NCI-H187 (cell line): ENCODE measurements at regions not wholly inside any gene's neighbourhood (a gene's known extent, or its start where the extent isn't known, plus 50 kb on each side); places are given as distances from the start of the nearest gene placed in this dataset.
A peak's percentile ranks its signal among the peaks of the same experiment; 100 is the strongest.

Source experiments
- DNase-seq, 2 experiments: peaks; one replicate each; lab custom pipeline; 2025; lab: John Stamatoyannopoulos, UW

DNA sequence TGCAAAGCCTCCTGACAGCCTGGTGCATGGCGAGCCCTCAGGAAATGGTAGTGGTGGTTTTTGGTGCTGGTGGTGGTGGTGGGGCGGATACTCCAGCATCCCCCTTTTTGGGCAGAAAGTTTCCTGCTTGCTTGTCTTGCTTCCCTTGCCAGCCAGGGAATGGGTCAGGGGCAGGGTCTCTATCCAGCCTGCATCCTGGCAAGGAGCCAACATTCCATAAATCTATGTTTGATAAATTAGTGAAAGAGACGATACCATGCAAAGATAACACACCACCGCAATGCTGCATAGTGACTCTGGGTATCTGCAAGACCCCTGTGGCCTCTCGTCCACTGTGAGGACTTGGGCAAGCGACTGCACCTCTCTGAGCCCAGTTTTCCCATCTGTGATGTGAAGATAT, 246.2 kb downstream of the LRFN2 start:
- no peak for DNase-seq

GRCh38 chr6:40340196-40340595, 247.0 kb downstream of the LRFN2 start:
- no peak for DNase-seq

- no peak for DNase-seq
Measured at GRCh38 chr6:40338306-40338705, 248.9 kb downstream of the LRFN2 start.

DNA sequence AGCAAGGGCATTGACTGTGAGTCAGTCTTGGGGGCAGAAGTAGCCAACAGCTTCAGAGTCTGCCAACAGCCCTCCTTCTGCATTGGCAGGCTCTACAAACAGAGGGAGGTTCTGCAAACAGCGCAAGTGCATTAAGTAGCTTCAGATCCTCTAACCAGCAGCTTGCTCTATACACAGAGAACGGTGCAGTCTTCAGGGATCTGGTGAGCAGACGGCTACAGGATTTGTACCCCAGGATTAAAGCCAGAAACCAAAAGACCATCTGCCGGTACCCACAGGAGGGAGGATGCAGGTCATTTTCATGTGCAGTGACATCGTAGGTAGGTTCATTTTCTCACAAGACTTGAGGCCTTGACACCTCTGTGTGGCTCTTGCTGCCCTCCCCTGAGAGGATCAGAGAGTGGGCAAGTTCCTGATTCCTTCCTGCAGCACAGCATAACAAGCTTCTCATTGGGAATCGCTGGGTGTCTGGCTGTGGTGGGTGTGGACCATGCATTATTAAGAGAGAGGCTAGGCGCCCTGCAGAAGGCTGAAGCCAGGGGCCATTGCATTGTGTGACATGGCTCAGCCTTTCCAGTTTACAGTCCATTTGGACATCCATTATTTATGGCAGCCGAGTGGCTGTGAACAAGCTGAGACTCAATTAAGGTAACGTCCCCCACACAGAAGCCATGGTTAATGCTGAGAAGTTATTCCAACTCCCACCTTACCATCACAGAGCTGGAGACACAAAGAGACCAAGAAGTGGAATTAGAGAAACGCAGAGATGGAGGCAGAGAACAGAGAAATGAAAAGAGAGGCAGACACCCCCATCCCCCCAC, 250.0 kb downstream of the LRFN2 start:
- no peak for DNase-seq

- no peak for DNase-seq
Measured at GRCh38 chr6:40336296-40336695, 250.9 kb downstream of the LRFN2 start.

GRCh38 chr6:40334496-40335270, 252.5 kb downstream of the LRFN2 start:
- DNase-seq, result no peak

- no peak for DNase-seq
Measured at GRCh38 chr6:40331545-40331944, 255.6 kb downstream of the LRFN2 start.

GRCh38 chr6:40330301-40330721, 256.9 kb downstream of the LRFN2 start:
- no peak for DNase-seq

- no peak for DNase-seq
Measured at GRCh38 chr6:40328986-40329545, 258.1 kb downstream of the LRFN2 start.

DNA sequence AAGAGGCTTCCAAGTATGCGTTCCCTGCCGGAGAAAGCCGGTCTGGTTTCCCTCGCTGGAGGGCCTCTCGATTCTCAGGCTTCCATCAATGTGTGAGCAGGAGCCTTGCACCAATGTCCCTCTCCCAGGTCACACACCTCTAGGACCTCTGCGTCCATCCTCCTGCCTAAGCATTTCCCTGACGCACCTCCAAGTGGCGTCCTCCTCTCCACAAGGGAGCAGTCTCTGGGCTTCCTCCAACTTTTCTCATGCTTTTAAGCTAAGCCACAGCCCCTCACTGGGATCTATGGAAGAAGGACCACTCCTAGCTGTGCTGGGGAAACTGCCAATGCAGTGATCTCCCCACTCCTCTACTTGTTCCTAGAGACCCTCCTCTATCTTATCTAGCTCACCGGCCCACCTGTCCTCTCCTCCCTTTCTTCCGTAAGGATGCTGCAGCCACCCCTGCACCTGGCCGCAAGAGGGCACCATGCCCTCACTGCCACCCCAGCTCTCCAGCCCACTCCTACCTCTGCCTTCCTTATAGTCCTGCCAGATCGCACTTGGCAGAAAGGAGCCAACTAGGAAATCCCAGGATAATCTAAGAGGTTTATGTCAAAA, 258.7 kb downstream of the LRFN2 start:
- peak; percentile 67 to 85 for DNase-seq

GRCh38 chr6:40326714-40327421, 260.3 kb downstream of the LRFN2 start:
- peak; percentile 43 to 44 for DNase-seq

GRCh38 chr6:40325791-40326190, 261.4 kb downstream of the LRFN2 start:
- no peak for DNase-seq

DNA sequence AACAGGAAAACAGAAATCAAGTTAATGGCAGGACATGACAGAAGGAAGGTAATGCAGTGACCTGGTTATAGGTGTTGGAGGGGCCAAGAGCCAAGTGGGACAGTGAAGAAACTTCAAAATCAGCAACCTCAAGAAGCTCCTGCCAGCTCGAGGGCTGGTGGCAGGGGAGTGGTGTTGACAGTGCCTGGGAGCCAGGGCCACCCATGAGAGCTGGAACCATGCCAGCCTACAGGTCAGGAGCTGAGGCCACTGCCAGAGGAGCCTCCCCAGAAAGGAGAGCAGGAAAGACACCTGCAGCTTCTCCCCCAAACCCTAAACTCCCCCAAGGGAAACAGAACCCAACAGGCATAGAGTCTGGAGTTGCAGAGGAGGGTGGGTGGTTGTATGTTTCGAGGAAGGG, 262.1 kb downstream of the LRFN2 start:
- DNase-seq, result no peak

DNA sequence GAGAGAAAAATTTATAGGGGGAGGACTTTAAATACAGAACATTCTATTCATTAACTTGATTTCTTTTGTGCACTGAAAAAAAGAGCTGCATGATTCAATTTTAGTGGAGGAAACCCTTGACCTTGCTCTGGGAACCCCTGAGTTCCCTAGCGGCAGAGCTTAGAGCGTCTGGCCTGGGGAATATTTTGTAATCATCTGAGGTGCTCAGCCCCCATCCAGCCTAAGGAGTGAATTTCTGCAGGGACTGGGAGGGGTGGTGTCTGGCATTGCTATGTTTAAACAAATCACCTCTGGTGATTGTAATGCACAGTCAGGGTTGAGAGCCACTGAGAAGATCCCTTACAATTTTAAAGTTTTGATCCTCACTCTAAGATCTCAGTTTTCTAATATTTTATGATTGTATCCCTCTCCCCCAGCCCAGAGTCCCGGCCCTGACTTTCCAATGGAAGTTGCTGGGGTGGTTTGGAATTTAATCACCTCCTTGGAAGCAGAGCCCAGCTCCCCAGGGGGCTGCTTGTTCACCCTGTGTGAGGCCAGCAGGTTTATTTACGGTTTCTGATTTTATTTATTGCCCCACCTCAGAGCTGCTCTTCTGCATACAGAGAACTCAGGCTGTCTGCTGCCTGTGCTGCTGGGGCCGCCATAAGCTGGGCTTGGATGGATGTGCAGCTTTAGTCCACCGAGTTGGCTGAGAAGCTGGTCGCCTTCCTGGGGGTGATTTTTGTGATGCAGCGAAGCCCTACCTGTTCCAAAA, 263.1 kb downstream of the LRFN2 start:
- no peak for DNase-seq

- no peak for DNase-seq
Measured at GRCh38 chr6:40322336-40322735, 264.8 kb downstream of the LRFN2 start.

GRCh38 chr6:40321616-40322015, 265.5 kb downstream of the LRFN2 start:
- DNase-seq, result no peak

DNA sequence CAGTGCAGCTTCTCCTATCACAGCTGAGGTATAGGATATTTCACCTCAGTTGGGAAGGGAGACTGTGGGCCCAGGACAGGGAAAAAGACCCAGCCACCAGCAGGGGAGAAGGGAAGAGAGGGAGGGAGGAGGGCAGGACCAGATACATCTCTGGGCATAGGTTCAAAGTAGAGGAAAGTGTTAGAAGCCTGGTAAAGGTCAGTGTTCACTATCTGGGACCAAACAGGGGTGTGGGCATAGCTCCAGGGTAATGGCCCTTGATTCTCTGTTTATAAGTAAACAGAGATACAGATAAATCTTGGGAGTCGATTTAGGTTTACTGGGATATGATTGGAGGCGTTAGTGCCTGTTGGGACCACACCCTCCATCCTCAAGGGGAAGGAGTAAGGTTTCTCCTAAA, 266.2 kb downstream of the LRFN2 start:
- DNase-seq, result no peak

DNA sequence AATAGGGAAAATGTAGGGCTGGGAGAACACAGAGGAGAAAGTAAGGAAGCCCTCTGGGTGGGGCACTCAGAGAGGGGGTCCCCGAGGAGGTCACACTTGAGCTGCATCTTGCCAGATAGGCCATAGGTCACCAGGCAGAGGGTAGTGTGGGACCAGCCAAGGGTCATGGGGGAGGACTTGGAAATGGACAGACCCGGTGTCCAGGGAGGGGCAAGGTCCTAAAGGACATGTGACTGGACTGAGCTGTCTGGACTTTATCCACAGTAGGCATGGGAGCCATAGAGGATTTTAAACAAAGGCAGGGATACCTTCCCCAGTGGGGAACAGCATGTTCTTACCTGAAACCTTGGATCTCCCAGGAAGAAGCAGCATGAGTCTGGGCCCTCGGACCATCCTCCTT, 266.7 kb downstream of the LRFN2 start:
- DNase-seq, result no peak

DNA sequence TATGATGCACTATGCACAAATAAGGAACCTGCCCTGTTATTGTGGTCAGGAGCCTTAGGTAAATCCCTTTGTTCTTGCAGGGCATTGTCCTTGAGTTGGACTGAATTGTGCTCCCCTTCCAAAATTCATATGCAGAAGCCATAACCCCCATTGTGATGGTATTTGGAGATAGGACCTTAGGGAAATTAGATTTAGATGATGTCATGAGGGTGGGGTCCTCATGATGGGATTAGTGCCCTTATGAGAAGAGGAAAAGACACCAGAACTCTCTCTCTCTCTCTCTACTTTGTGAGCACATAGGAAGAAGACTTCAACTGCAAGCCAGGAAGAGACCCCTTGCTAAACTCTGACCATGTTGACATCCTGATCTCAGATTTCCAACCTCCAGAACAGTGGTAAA, 268.0 kb downstream of the LRFN2 start:
- no peak for DNase-seq

- DNase-seq, result no peak
Measured at GRCh38 chr6:40315060-40315459, 272.1 kb downstream of the LRFN2 start.

GRCh38 chr6:40313582-40313981, 273.6 kb downstream of the LRFN2 start:
- DNase-seq, result no peak
